HG03521 (cell line): ENCODE measurements at regions not wholly inside any gene's neighbourhood (a gene's known extent, or its start where the extent isn't known, plus 50 kb on each side); places are given as distances from the start of the nearest gene placed in this dataset.

Experiments used
- ATAC-seq: cut with Tn5 transposase; IDR thresholded peaks from one replicate; pipeline ENCODE4 v1.9.1; 2021; ENCODE audit warnings: mild to moderate bottlenecking, moderate library complexity; ENCODE audit not compliant: unreplicated experiment

DNA sequence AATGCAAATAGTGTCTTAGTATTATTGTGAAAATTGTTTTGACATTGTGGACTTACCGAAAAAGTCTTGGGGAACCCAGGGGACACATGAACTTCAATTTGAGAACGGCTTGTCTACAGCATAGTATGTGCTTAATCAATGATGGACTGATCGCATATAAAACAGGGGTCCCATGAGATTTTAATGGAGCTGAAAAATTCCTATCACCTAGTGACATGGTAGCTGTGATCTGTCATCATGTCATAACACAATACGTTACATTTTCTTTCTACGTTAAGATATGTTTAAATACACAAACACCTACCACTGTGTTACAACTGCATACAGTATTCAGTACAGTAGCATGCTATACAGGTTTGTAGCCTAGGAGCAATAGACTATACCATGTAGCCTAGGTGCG is 153.3 kb upstream of the FOXD3 start:
- ATAC-seq, result no peak

DNA sequence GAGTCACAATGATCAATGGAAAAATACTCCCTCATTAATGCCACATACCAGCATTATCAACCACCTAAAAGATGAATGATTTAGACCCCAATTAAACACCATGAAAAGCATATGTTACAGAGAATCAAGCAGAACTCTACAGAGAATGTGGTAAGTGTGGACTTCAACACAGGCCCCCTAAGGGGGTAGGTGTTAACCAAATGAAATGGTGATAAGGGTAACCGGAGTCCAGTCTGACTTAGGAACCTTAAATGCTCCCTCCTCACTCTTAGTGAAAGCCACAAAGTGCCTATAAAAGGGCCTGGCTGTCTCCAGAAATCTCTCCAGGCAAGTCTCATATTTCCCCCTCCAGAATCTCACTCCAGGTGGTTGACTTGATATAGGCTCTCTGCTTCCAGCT is 149.2 kb upstream of the FOXD3 start:
- no peak for ATAC-seq

DNA sequence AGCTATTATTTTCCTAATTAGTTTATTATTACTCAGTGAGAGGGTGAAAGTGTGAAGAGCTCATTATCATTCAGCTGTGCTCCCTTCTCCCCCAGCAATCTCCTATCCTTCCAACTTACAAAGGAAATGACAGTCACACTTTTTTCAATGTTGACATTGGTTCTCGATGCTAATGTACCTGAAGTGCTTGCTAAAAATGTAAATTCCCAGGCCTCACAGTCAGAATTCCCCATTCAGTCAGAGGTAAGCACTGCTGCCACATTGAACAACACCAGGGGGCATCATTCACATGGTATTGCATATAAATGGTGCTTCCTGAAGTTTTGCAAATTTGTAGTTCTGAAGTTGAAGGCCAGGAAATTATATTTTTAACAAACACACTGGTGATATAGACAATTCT is 132.7 kb upstream of the FOXD3 start:
- ATAC-seq, result no peak

DNA sequence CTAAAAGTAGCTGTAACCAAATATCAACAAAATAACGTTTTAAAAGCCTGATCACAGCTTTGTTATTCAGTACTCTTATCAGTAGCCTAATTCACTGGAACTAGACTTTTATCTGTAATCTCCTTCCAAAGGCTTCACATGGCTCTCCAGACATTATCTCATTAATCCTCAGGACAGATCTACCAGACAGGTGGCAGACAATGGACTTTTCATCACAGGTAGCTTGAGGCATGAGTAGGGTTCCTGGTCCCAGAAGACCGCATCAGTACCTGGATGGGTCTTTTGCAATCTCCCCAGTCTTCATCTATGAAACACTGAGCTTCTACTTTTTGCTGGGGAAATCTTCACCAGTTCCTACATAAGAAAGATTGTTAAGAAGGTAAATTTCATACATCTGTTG is 132.2 kb upstream of the FOXD3 start:
- ATAC-seq, result no peak

DNA sequence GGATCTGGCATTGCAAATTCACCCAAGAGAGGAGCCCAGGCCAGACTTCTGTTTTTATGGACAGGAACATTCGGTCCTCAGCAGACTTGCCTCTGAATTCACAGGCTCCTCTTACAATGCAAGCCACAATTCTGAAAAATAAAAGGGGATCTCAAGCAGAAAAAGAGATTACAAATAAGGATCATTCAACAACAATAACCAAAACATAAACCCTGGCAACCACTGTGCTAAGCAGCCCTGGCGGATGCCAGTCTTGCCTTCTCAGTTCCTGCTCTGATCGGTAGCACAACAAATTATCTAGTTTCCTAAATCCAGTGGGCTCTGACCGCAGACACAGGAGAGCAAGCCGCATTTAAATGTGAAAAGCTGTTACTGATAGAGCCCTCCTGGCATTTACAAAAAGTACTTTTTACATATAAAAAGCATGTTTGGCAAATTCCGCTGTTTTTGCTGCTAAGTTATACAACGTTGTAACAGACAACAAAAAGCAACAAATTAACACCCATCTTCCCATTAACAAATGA is 123.4 kb upstream of the FOXD3 start:
- no peak for ATAC-seq

DNA sequence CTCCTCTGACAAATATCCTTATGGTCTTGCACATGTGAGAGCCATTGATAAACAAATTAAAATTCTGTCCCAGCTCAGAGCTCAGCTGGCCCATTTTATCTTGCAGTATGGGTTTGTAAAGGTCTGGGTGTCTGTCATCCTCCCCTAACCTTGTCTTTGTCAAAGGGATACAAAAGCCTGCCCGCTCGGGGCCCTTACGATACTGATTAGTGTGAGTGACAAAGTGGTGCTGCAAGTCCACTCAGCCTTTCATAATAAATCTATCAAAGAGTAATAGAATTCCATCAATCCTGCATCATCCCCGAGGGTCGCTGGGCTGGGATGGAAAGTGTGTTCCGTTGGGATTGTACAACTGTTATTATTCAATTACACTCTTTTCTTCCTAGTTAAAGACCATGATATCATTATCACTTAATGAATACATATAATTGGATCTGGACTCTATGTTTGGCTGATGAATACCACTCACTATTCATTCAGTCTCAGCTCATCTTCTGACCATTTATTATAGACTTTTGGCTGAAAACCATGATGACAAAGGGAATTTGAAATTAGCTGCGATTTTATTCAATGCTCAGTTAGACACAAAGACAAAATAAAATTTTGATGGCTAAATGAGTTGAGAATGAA is 122.5 kb upstream of the FOXD3 start:
- no peak for ATAC-seq

DNA sequence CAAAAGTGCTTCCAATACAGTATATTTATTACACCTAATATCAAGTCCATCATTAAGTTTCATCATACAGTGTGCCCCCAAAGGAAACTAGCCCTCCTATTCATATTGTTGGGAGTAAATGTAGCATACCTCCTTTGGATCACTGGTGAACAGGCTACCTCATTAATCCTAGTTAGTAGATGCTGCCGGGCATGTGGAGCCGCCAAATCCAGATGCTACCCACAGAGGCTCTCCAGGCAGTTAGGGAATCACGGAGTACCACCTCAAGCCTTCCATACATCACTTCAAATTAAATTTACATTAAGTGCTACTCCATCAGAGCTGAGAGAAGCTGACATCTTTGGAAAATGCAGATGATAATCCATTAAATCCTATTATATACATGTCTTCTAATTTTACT is 121.7 kb upstream of the FOXD3 start:
- no peak for ATAC-seq

DNA sequence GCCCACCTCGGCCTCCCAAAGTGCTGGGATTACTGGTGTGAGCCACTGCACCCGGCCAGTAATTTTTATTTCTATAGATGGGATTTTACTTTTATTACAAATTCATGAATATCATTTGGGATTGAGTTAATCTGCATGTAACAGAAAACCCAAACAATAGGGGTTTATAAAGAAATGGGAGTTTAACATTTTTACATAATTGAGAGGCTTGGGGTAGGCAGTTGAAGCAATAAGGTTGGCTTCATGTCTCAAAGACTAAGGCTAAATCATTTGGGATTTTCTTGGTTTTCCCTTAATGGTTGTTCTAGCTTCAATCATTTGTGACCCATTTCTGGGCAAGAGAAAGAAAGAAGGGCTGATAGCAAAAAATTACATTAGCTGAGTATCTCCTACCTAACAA is 118.7 kb upstream of the FOXD3 start:
- ATAC-seq, result no peak

DNA sequence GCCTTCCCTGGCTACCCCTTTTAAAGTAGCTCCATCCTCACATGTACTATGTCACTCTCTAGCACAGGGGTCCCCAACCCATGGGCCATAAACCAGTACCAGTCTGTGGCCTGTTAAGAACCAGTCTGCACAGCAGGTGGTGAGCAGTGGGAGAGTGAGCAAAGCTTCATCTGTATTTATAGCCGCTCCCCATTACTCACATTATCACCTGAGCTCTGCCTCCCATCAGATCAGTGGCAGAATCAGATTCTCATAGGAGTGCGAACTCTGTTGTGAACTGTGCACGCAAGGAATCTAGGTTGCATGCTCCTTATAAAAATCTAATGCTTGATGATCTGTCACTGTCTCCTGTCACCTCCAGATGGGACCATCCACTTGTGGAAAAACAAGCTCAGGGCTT is 116.6 kb upstream of the FOXD3 start:
- ATAC-seq, result no peak

DNA sequence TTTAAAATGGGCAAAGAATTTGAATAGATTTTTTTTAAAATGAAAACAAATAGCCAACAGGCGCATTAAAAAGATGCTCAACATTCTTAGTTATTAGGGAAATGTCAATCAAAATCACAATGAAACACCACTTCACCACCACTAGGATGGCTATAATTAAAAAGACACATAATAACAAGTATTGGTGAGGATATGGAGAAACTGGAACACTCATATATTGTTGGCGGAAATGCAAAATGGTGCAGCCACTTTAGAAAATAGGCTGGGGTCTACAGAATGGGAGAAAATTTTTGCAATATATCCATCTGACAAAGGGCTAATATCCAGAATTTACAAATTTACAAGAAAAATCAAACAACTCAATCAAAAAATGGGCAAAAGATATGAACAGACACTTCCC is 107.8 kb upstream of the FOXD3 start:
- ATAC-seq, result no peak

DNA sequence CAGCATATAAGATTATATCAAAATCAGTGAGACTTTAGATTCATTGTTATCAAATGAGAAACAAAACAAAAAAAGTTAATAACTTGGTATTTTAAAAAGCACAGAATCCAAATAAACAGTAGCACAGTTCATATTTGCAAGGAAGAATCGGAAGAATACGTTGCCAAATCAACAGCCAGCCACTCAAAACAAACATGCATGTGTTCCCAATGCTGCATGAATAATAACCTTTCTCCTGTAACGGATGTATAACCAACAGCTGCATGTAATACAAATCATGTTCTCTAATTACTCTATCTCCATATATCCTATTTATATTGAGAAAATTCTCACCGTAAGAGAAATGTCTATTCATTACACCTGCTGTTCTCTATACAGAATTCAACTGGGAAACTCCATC is 98.9 kb upstream of the FOXD3 start:
- ATAC-seq, result no peak

DNA sequence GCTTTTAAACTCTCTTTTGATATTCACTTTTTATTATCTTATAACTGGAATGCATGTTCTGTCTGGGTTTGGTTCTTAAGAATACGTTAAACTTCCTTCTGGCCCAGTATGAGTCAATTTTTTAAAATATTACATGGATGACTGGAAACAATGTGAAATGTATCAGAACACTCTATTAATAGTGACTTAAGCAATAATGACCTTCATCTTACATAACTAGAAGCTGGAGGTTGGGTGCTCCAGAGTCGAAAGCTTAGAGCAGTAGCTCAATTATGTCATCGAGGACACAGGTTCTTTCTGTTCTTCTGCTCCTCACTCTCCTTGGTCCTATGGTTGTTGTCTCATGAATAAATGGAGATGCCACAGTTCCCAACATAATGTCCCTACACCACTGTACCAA is 91.6 kb upstream of the FOXD3 start:
- ATAC-seq, result no peak

DNA sequence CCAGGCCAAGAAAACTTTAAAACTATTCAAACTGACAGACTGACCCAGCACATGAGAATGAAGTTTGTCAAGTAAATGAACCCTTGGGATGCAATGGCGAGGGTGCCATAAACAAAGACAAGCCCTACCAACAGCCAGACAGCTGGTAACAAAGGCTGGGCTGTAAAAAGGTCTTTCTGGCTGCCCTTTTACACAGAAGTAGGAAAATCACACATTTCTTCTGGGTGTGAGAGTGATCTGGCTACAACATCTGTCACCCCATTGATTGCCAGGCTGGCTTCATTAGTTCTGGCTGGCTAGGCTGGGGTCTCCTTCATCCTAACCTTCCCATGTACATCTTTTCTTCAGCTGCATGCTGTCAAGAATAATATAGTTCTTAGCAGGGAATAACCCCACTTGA is 83.6 kb upstream of the FOXD3 start:
- no peak for ATAC-seq

DNA sequence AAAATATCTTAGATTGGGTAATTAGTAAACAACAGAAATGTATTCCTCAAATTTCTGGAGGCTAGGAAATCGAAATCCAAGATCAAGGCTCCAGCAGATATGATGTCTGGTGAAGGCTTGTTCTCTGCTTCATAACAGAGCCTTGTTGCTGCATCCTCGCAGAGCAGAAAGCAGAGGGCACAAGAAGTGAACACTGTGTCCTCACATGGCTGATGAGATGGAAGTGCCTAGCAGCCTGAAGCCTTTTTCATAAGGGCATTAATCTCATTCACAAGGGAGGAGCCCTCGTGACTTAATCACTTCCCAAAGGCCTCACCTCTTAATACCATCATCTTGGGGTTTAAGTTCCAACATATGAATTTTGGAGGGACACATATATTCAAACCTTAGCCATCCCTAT is 77.2 kb upstream of the FOXD3 start:
- no peak for ATAC-seq

DNA sequence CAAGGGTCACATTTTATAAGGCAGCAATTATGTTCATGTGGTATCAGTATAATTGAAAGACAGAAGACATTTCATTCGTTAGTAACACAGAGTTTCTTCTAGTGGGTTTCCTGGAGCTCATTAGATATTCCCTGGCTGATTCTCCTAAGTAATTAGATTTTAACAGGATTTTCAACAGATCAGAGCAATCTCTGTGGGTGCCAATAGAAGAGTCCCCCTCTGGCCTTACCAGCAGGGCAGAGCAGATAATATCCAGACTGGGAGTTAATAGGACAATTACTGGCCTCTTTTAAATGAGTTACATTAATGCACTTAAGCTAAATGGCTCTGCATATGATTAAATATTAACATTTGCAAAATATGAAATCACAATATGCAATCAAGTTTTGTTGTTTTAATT is 74.2 kb upstream of the FOXD3 start:
- ATAC-seq, result no peak

DNA sequence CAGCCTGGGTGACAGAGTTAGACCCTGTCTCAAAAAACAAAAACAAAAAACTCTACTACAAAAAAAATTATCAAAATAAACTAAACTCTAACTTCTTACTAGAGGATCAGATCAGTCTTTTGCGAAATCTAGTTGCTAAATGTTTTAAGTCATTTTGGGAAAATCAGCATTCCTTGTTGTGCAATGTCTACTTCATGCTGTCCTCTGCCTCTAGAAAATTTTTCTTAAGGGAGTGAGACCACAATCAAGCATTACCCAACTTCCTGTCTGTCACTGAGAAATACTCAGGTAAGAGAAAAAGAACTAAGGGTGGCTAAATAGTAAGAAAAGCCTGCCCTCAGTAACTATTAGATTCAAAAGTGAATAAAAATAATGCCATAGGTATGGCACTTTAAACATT is 67.2 kb upstream of the FOXD3 start:
- no peak for ATAC-seq

DNA sequence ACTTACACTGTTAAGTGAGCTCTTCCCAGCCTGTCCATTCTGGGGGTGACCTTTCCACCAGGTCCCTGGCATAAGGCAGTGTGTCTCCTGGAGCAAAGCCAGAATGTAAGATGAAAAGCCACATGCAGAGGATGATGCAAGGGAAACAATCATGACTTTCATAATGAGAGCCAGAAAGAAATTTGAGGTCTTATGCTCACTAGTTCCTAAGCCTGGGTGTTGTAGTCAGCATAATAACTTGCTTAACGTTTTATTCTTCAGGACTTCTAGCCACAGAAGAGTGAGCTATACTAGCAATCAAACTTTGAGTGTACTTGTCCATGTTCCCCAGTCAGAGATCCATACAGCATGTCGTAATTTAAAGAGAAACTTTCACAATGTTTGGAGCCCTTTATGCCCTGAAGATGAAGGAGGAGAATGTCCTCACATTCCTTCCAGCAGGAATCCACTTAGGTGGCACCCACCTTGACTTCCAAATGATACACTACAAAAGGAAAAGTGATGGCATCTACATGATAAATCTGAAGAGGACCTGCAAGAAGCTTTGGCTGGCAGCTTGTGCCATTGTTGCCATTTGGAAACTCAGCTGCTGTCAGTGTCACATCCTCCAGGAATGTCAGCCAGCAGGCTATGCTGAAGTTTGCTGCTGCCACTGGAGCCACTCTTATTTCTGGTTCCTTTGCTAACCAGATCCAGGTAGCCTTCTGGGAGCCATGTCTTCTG is 60.5 kb upstream of the FOXD3 start:
- ATAC-seq, result no peak

DNA sequence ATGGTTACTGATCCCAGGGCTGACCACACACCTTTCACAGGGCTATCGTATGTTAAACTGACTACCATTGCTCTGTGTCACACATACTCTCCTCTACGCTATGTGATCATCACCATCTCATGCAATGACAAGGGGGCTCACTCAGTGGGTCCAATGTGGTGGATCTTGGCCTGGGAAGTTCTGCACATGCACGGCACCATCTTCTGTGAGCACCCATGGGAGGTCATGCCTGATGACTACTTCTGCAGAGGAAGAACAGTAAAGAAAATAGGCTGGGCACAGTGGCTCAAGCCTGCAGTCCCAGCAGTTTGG is 60.0 kb upstream of the FOXD3 start:
- no peak for ATAC-seq

DNA sequence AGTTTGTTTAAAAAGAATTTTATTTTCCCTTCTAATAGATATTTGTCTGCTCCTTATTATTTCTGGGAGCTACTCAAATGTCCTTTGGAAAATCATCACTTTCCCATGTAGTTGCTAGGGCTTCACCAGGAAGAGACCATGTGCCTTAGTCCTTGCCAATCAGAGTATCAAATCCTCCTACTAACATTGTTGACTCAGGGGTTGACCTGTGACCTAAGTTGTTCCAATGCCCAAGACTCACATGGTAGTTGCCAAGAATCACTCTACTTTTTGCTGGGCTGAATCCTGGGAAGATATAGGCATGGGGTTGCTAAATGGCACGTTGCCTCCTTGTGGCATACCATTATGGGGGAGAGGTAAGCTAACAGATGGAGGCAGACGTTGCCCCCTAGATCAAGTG is 58.2 kb upstream of the FOXD3 start:
- no peak for ATAC-seq

DNA sequence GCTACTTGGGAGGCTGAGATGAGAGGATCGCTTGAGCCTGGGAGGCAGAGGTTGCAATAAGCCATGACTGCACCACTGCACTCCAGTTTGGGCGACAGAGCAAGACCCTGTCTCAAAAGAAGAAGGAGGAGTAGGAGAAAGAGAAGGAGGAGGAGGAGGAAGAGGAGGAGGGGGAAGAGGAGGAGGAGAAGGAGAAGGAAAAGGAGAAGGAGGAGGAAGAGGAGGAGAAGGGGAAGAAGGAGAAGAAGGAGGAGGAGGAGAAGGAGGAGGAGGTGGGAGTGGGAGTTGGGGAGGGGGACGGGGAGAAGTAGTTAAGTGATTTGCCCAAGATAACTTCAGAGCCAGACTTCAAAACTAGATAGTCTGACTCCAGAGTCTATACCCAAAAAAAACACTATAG is 55.5 kb upstream of the FOXD3 start:
- ATAC-seq, result no peak

DNA sequence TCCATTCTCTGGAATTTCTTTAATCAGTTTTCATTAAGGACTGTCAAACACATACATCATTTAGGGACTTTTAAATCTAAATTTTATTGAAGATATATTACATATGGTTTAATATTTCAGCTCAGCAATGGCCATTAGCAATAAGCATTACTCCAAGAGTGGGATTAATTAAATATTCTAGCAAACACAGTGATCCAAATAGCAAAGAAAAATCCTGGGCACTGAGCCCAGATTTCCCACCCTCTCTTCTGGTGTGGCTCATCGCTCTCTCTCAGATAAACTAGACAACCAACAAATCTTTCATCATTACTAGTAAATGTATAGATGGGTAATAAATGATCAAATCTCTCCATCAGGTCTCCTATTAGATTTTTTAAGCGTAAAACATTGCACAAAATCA is 53.5 kb upstream of the FOXD3 start:
- no peak for ATAC-seq

DNA sequence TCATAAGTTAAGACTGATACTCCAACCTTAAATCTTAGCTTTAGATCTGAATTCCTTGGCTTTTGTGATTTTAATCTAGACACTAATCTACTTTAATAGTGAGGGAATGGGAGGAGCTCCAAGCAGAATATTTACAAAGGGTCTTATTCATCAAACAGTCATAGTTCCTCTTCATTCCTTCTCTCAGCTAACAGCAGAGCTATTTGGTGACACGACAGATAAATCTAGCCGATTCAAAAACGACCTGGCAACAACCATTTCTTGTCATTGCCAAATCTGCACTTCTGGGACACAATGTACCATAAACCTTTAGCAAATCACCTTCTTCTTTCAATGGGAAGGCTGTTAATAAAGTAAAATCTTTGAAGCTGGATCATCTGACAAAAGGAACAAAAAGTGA is 52.8 kb upstream of the FOXD3 start:
- no peak for ATAC-seq
